ENCODE measurements at regions not wholly inside any gene's neighbourhood (a gene's known extent, or its start where the extent isn't known, plus 50 kb on each side); places are given as distances from the start of the nearest gene placed in this dataset.

DNA sequence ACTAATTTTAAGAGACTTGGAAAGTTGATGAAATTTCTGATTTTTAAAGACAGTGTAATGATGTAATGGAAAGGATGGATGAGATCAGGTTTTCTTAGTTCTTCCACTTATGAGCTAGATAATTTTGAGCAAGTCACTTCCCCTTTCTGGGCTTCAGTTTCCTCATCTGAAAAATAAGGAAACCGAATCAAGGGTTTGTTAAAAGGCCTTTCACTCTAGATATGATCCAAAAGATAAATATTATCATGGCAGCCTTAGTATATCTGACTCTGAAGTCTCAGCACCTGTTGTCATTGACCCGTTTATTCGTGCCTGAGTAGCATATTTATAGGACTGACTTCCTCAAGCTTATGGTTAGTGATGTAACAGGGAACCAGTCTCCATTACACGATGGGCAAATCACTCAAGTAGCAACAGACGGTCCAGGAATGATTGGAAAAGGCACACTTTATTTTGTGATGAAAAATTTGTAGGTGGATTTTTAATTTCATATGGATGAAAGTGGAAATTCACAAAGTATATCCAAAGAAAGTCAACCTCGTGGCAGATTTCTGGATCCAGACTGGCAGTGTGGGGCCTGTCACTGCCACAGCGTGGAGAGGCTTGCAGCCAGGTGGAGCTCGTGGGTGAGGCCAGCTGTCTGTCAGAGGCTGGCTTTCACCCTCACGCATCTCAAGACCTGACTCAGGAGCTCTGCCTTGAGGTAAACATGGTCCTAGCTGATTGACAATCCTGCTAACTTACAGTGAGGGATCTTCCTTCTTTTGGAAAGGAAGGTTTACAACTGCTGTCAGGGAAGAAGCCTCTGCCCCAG lies 137.9 kb upstream of the CXCR4 start:
- TF ChIP-seq, protein P1, sequence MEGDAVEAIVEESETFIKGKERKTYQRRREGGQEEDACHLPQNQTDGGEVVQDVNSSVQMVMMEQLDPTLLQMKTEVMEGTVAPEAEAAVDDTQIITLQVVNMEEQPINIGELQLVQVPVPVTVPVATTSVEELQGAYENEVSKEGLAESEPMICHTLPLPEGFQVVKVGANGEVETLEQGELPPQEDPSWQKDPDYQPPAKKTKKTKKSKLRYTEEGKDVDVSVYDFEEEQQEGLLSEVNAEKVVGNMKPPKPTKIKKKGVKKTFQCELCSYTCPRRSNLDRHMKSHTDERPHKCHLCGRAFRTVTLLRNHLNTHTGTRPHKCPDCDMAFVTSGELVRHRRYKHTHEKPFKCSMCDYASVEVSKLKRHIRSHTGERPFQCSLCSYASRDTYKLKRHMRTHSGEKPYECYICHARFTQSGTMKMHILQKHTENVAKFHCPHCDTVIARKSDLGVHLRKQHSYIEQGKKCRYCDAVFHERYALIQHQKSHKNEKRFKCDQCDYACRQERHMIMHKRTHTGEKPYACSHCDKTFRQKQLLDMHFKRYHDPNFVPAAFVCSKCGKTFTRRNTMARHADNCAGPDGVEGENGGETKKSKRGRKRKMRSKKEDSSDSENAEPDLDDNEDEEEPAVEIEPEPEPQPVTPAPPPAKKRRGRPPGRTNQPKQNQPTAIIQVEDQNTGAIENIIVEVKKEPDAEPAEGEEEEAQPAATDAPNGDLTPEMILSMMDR (IDR thresholded peaks at IDR 0.05) = no peak
- TF ChIP-seq POLR2A (IDR thresholded peaks at IDR 0.05) = no peak
- no peaks in the 10 kb centered on the region for H3K4me1 ChIP-seq
- no peaks in the 10 kb centered on the region for H3K27me3 ChIP-seq
- H3K27ac ChIP-seq = no peak overlapping the region
- intact Hi-C loops (cut with DNase I) = no loop called here
- H3K4me3 ChIP-seq (replicated peaks in 1 of 3) = no peak overlapping the region
- WGBS, 2 donors = 86% methylated on average over 9 of the region's 9 CpGs
- no peak for DNase-seq
- no peaks in the 10 kb centered on the region for H3K36me3 ChIP-seq
- no peaks in the 10 kb centered on the region for H3K9me3 ChIP-seq

DNA sequence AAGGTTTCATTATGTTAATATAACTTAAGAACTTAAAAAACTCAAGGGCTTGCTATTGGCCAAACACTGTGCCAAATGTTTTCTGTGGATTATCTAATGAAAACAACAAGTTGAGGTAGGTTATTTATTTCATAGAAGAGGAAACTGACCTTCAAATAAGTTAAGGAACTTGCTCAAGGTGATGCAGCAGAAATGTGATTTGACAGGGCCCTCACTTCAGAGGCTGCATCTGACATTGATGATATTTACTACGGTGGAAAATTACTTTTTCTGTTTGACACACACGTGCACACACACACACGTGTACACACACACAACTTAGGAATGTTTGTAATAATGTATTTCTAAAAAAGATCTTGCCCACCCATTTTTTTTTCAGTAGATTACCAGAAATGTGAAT lies 137.2 kb upstream of the CXCR4 start:
- no peak for TF ChIP-seq POLR2A (IDR thresholded peaks at IDR 0.05)
- TF ChIP-seq, protein P1 (IDR thresholded peaks at IDR 0.05) = no peak
- H3K9me3 ChIP-seq = no peaks in the 10 kb centered on the region
- 91 to 94% methylated on average over 3 of the region's 3 CpGs for WGBS, 2 donors
- no peak for DNase-seq
- intact Hi-C loops (cut with DNase I) = no loop called here
- no peaks in the 10 kb centered on the region for H3K36me3 ChIP-seq
- no peak overlapping the region for H3K4me3 ChIP-seq (replicated peaks in 1 of 3)
- no peaks in the 10 kb centered on the region for H3K27me3 ChIP-seq
- no peak overlapping the region for H3K27ac ChIP-seq
- H3K4me1 ChIP-seq = no peaks in the 10 kb centered on the region

DNA sequence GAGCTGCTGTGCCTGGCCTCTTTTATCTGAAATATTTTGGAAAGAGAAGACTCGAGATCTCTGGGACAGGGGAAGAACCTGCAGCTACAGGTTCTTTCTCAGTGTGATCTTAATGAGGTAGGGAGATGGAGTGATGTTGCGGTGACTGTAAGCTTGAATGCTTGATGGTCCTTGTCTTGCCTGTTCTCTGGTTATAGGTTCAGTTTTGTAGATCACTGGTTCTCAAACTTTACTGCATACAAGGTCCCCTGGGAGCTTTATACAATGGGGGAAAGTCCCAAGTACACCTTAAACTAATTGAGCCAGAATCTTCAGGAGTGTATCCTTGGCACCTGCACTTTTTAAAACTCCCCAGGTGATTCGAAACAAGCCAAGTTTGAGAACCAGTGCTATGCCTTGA lies 136.7 kb upstream of the CXCR4 start:
- no peak overlapping the region for H3K4me3 ChIP-seq (replicated peaks in 1 of 3)
- H3K36me3 ChIP-seq = no peaks in the 10 kb centered on the region
- no peaks in the 10 kb centered on the region for H3K9me3 ChIP-seq
- H3K27me3 ChIP-seq = no peaks in the 10 kb centered on the region
- 56 to 63% methylated on average over 3 of the region's 3 CpGs for WGBS, 2 donors
- H3K4me1 ChIP-seq = no peaks in the 10 kb centered on the region
- intact Hi-C loops (cut with DNase I) = no loop called here
- DNase-seq = no peak
- no peak for TF ChIP-seq POLR2A (IDR thresholded peaks at IDR 0.05)
- TF ChIP-seq, protein P1 (IDR thresholded peaks at IDR 0.05) = no peak
- H3K27ac ChIP-seq = no peak overlapping the region

DNA sequence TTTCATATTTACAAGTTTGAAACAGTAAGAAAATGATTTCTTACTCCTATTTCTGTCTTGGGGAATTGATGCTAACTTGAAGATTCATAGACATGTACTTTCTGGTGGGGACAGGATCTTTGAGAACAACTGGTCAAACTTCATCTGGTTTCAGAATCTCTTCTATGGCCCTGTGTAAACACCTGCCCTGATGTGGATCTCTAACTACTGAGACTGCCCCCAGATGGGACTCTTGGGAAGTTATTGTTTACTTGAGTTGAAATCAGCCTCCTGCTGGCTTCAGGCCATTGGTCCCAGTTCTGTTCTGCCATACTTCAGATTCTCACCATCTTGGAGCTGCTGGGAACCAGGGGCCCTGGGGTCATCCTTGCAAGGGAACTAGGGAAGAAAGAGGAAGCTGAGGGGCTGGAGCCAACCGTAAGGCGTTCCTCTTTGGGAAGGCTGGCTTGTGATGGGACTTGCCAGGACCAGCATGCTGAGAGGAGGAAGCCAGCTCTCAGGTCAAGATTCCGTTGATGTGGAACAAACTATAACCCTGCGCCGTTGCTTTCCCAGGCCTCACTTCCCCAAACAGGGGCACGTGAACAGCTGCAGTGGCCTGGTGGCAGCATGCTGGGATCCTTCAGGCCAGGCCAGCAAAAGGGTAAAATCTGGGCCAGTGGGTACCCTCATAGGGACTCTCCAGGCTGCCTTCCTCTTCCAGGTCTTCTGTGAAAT lies 135.5 kb upstream of the CXCR4 start:
- WGBS, 2 donors = 94% methylated on average over 6 of the region's 6 CpGs
- DNase-seq = no peak
- TF ChIP-seq, protein P1 (IDR thresholded peaks at IDR 0.05) = no peak
- no peak for TF ChIP-seq POLR2A (IDR thresholded peaks at IDR 0.05)
- intact Hi-C loops (cut with DNase I) = no loop called here
- Histone ChIP-seq H3K4me1 (no peaks in the 10 kb centered on the region), H3K27ac (no peak overlapping the region), H3K9me3 (no peaks in the 10 kb centered on the region), H3K27me3 (no peaks in the 10 kb centered on the region), H3K4me3 (replicated peaks in 1 of 3) (no peak overlapping the region), H3K36me3 (no peaks in the 10 kb centered on the region)

Data from thyroid gland (tissue), 4 donors.